Keratinocyte (primary cell): ENCODE measurements at regions not wholly inside any gene's neighbourhood (a gene's known extent, or its start where the extent isn't known, plus 50 kb on each side); places are given as distances from the start of the nearest gene placed in this dataset.

Experiments
- EZH2 ChIP-seq: IDR thresholded peaks from one replicate; pipeline ENCODE4 v1.6.1; 2012; ENCODE audit warnings: inconsistent platforms, mild to moderate bottlenecking, low read length, moderate library complexity
- TF ChIP-seq, protein P1 (sequence below), 3 experiments: IDR thresholded peaks in 1 of 3; conservative IDR thresholded peaks in 1 of 3; optimal IDR thresholded peaks in 1 of 3; 2 replicates in 2 of 3; 3 replicates in 1 of 3; pipeline versions ENCODE3 to v1.5.1; 2011; ENCODE audit warnings: low read length in 3 of 3, mild to moderate bottlenecking in 3 of 3, moderate library complexity in 2 of 3, control low read depth in 1 of 3, inconsistent platforms in 1 of 3; ENCODE audit not compliant: insufficient read depth in 2 of 3; ENCODE audit errors: extremely low read depth in 1 of 3

- TF ChIP-seq, protein P1, sequence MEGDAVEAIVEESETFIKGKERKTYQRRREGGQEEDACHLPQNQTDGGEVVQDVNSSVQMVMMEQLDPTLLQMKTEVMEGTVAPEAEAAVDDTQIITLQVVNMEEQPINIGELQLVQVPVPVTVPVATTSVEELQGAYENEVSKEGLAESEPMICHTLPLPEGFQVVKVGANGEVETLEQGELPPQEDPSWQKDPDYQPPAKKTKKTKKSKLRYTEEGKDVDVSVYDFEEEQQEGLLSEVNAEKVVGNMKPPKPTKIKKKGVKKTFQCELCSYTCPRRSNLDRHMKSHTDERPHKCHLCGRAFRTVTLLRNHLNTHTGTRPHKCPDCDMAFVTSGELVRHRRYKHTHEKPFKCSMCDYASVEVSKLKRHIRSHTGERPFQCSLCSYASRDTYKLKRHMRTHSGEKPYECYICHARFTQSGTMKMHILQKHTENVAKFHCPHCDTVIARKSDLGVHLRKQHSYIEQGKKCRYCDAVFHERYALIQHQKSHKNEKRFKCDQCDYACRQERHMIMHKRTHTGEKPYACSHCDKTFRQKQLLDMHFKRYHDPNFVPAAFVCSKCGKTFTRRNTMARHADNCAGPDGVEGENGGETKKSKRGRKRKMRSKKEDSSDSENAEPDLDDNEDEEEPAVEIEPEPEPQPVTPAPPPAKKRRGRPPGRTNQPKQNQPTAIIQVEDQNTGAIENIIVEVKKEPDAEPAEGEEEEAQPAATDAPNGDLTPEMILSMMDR (optimal IDR thresholded peaks at IDR 0.05 in 1 of 3, IDR thresholded peaks at IDR 0.05 in 1 of 3, conservative IDR thresholded peaks at IDR 0.05 in 1 of 3; ENCODE audit: extremely low read depth in 1 of 3, insufficient read depth in 2 of 3, low read length in 3 of 3), result no peak
- TF ChIP-seq EZH2, result no peak
Measured at GRCh38 chr5:74396913-74397622, 243.5 kb downstream of the ENC1 start.
